Mucosa of descending colon (tissue), 3 donors: ENCODE measurements at regions not wholly inside any gene's neighbourhood (a gene's known extent, or its start where the extent isn't known, plus 50 kb on each side); places are given as distances from the start of the nearest gene placed in this dataset.

ENCODE experiments used
- ATAC-seq: fragments of 200-7000 bp; cut with Tn5 transposase; one replicate; pipeline ENCODE4 v1.9.1; 2020; ENCODE audit warnings: mild to moderate bottlenecking, moderate library complexity
- DNase-seq, 3 donors: peaks; one replicate each; pipeline ENCODE4 v3.0.0-alpha.2; 2020
- H3K36me3 ChIP-seq: fragments of 200-600 bp; one replicate; pipeline ENCODE4 v1.8.0; 2021; ENCODE audit warnings: low read depth, mild to moderate bottlenecking
- H3K4me1 ChIP-seq: fragments of 200-600 bp; one replicate; pipeline ENCODE4 v1.8.0; 2021; ENCODE audit warnings: low read depth, mild to moderate bottlenecking
- H3K4me3 ChIP-seq: fragments of 200-600 bp; one replicate; pipeline ENCODE4 v1.8.0; 2021; ENCODE audit warnings: mild to moderate bottlenecking
- H3K9me3 ChIP-seq: fragments of 200-600 bp; one replicate; pipeline ENCODE4 v1.8.0; 2021; ENCODE audit warnings: mild to moderate bottlenecking
- CTCF ChIP-seq: fragments of 200-600 bp; IDR thresholded peaks from one replicate; pipeline ENCODE4 v1.8.0; 2022; ENCODE audit warnings: antibody characterized with exemption, mild to moderate bottlenecking
- intact Hi-C, 2 donors: fragments of 100-400 bp; cut with DNase I in 1 of 2; cut with micrococcal nuclease in 1 of 2; formaldehyde crosslinking; loops; one replicate each; pipeline versions ENCODE4 v1.11.0 to v1.11.1; 2022; cut with DNase I, micrococcal nuclease
- donor health status: DM: no; HTN: no; CAD: no; lungs with moderate emphysema.
- donor health status: DM: no; HTN: no; CAD: no.
- donor health status: DM: no; HTN: yes; CAD: no.

GRCh38 chr3:132847849-132848625 is 125.8 kb upstream of the NPHP3 start:
- intact Hi-C loops: no loop called here
- no peak for ATAC-seq
- DNase-seq: no peak
- Histone ChIP-seq H3K4me1 (no peaks in the 10 kb centered on the region), H3K36me3 (no peaks in the 10 kb centered on the region), H3K4me3 (no peak overlapping the region), H3K9me3 (no peaks in the 10 kb centered on the region)
- TF ChIP-seq CTCF: no peak

GRCh38 chr3:132843851-132844553 is 121.8 kb upstream of the NPHP3 start:
- Histone ChIP-seq H3K9me3 (no peaks in the 10 kb centered on the region), H3K36me3 (no peaks in the 10 kb centered on the region), H3K4me1 (no peaks in the 10 kb centered on the region), H3K4me3 (no peak overlapping the region)
- ATAC-seq (no peak), DNase-seq (no peak)
- TF ChIP-seq CTCF: no peak
- intact Hi-C loops: no loop called here

GRCh38 chr3:132843349-132843748 is 121.1 kb upstream of the NPHP3 start:
- DNase-seq: no peak
- Histone ChIP-seq H3K4me1 (no peaks in the 10 kb centered on the region), H3K9me3 (no peaks in the 10 kb centered on the region), H3K4me3 (no peak overlapping the region), H3K36me3 (no peaks in the 10 kb centered on the region)
- no peak for TF ChIP-seq CTCF
- intact Hi-C loops: no loop called here
- no peak for ATAC-seq

- TF ChIP-seq CTCF: no peak
- no peaks in the 10 kb centered on the region for H3K4me1 ChIP-seq
- no peak overlapping the region for H3K4me3 ChIP-seq
- H3K36me3 ChIP-seq: no peaks in the 10 kb centered on the region
- H3K9me3 ChIP-seq: no peaks in the 10 kb centered on the region
- intact Hi-C loops: no loop called here
- ATAC-seq (no peak), DNase-seq (no peak)
Observed at GRCh38 chr3:132841621-132842020, 119.4 kb upstream of the NPHP3 start.

GRCh38 chr3:132840201-132840700 is 118.0 kb upstream of the NPHP3 start:
- no peaks in the 10 kb centered on the region for H3K36me3 ChIP-seq
- DNase-seq: no peak
- H3K9me3 ChIP-seq: no peaks in the 10 kb centered on the region
- no peaks in the 10 kb centered on the region for H3K4me1 ChIP-seq
- H3K4me3 ChIP-seq: no peak overlapping the region
- intact Hi-C loops: no loop called here
- TF ChIP-seq CTCF: no peak
- ATAC-seq: no peak
